NCI-H345 treated with DMSO at 0.1 percent for 48 hours (cell line): ENCODE measurements at regions not wholly inside any gene's neighbourhood (a gene's known extent, or its start where the extent isn't known, plus 50 kb on each side); places are given as distances from the start of the nearest gene placed in this dataset.

Experiments used
- DNase-seq: peaks from one replicate; lab custom pipeline; 2025; ENCODE audit not compliant: unreplicated experiment; lab: John Stamatoyannopoulos, UW

DNA sequence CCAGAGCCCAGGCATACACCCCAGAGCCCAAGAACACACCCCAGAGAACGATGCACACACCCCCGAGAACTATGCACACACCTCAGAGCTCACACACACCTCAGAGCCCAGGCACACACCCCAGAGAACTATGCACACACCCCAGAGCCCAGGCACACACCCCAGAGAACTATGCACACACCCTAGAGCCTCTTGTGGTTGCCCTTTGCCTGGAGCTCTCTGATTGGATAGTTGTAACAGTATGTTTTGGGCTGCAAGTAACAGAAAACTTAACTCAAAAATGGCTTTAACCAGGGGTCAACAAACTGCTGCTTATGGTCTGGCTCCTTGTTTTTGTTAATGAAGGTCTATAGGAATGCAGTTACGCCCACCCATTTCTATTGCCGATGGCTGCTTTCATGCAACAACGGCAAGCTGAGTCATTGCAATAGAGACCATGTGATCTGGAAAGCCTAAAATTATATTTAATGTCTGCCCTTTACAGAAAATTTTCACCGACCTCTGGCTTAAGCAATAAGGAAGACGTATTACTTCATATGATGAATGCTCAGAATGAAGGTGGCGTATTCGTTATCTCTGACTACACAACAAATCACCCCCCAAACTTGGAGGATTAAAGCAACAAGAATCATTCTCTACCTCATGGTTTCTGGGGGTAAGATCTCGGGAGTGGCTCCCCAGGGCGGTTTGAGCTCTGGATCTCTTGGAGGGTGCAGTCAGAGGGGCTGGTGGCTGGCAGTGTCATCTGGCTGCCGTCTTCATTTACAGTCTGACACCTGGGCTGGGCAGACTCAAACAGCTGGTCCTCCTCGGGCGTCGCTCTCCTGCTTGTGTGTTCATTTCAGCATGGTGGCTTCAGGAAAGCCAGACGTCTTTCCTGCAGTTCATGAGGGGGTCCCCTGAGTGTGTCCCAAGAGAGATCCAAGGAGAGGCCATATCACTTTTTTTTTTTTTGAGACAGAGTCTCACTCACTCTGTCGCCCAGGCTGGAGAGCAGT is 66.3 kb upstream of the NCOR2 start:
- DNase-seq, result no peak

- no peak for DNase-seq
These were observed 65.1 kb upstream of the NCOR2 start for GRCh38 chr12:124632519-124632984.

DNA sequence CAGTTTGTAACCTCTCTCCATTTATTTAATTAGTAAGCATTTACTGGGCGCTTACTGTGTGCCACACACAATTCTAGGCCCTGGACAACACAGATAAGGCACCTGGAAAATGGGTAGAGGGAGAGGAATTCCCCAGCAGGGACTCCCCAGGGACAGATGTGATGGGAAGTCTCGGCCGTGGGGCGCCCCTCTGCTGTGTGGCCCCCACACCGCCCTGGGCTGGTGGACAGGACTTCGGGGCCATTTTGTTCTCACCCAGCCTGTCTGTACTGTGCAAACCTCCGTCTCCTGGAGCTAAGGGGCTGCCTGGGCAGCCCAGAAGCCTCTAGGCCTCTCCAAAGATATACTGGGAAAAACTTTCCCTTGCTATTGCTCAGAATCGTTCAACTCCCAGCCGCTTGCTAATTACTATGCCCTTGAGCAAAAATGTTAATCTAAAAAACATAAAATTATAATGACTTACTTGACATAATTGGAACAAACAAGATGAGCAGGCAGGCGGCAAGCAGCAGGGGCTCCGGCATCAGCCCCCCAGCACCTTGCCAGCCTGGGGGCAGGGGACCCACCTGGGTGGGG is 64.4 kb upstream of the NCOR2 start:
- no peak for DNase-seq

DNA sequence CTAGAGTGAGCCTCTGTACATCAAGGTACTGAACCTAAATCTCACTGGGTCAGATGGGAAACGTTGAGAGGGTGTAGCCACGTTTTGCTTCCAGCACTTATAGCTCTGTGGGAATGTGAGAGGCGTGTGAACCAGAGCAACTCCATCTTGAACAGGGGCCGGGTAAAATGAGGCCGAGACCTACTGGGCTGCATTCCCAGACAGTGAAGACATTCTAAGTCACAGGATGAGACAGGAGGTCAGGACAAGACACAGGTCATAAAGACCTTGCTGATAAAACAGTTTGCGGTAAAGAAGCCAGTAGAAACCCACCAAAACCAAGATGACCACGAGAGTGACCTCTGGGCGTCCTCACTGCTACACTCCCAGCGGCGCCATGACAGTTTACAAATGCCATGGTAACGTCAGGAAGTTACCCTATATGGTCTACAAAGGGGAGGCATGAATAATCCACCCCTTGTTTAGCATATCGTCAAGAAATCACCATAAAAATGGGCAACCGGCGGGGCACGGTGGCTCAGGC is 63.4 kb upstream of the NCOR2 start:
- DNase-seq, result no peak

- no peak for DNase-seq
These were observed 62.5 kb upstream of the NCOR2 start for GRCh38 chr12:124629789-124630480.

DNA sequence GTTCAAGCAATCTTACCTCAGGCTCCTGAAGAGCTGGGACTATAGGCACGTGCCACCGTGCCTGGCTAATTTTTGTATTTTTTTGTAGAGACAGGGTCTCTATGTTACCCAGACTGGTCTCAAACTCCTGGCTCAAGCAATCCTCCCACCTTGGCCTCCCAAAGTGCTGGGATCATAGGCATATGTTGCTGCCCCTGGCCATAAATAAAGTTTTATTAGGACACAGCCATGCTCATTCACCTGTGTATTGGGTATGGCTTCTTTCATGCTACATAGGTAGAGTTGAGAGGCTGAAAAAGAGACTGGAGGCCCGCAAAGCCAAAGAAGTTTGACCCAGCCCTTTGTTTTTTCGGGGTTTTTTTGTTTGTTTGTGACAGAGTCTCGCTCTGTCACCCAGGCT is 61.7 kb upstream of the NCOR2 start:
- no peak for DNase-seq

- no peak for DNase-seq
These were observed 60.5 kb upstream of the NCOR2 start for GRCh38 chr12:124627956-124628355.

DNA sequence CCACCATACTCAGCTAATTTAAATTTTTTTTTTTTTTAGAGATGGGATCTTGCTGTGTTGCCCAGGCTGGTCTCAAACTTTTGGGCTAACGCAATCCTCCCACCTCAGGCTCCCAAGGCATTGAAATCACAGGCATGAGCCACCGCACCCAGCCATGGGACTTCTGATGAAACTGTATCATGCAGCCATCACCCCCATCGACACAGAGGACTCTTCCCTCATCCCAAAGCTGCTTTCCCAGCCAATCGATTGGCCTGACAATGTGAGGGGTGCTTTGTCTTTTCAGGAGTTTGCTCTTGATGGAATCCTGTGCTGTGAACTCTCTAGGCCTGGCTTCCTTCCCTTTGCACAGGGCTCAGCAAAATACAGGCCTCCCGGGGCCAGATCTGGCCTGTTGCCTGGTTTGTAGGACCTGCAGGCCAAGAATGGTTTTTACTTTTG is 59.6 kb upstream of the NCOR2 start:
- DNase-seq, result no peak

- no peak for DNase-seq
These were observed 58.7 kb upstream of the NCOR2 start for GRCh38 chr12:124625867-124626675.

GRCh38 chr12:124624823-124625222 is 57.4 kb upstream of the NCOR2 start:
- no peak for DNase-seq

DNA sequence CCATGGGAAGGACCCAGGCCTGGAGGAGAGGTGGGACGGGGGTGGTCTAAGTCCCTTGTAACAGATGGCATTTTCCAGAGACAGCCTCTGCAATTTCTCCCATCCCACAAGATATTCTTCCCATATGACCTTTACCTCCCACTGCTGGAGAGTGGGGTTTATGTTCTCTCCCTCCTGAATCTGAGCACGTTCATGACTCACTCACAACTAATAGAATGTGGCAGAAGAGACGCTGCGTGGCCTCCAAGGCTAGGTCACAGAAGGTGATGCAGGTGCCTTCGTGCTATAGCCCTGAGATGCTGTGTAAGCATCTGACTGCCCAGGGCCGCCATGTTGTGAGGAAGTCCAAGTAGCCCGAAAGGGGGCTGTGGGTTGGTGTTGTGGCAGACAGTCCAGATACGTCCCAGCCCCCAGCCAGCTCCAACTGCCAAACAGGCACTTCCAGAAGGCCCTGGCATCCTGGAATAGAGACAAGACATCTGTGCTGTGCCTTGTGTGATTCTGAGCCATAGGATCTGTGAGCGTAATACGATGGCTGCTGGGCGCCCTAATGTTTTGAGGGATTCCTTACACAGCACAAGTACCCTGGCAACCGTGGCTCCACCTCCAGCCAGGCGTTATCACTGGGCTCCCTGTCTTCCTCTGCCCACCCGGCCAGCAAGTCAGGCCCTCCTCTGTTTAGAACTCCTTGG is 56.1 kb upstream of the NCOR2 start:
- no peak for DNase-seq

- DNase-seq, result no peak
These were observed 55.4 kb upstream of the NCOR2 start for GRCh38 chr12:124622764-124623163.

DNA sequence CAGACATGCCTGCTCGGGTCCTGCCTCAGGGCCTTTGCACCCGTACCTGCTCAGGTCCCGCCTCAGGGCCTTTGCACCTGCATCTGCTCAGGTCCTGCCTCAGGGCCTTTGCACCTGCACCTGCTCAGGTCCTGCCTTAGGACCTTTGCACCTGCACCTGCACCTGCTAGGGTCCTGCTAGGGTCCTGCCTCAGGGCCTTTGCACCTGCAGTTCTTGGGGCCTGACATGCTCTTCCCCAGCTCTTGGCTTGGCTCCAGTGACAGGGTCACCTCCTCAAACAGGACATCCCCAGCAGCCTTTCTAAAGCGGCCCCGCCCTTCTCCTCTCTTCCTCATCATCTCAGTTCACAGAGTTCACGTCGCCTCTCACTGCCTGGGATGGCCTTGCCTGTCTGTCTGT is 54.9 kb upstream of the NCOR2 start:
- no peak for DNase-seq

GRCh38 chr12:124621296-124621660 is 53.9 kb upstream of the NCOR2 start:
- DNase-seq, result no peak

DNA sequence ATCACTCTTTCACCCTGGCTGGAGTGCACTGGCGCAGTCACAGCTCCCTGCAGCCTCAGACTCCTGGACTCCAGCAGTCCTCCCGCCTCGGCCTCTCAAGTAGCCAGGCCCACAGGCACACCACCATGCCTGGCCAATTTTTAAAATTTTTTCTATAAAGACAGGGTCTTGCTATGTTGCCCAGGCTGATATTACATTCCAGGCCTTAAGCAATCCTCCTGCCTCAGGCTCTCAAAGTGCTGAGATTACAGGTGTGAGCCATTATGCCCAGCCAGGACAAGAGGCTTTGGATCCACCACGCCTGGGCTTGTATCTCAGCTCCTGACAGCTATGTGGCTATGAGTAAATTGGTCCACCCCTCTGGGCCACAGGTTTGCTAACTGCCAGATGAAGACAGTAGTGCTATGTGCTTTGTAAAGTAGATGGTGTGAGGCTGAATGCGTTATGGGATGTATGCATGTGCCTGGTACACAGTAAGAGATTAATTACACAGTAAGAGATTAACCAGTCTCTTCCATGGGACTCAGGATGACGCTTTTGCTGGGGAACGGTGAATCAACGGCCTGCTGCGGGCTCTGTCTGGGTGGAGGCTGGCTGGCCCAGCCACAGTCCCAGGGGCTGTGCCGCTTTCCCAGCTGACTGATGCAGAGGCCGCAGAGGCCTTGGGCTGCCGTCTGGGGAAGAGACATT is 53.3 kb upstream of the NCOR2 start:
- DNase-seq, result no peak

DNA sequence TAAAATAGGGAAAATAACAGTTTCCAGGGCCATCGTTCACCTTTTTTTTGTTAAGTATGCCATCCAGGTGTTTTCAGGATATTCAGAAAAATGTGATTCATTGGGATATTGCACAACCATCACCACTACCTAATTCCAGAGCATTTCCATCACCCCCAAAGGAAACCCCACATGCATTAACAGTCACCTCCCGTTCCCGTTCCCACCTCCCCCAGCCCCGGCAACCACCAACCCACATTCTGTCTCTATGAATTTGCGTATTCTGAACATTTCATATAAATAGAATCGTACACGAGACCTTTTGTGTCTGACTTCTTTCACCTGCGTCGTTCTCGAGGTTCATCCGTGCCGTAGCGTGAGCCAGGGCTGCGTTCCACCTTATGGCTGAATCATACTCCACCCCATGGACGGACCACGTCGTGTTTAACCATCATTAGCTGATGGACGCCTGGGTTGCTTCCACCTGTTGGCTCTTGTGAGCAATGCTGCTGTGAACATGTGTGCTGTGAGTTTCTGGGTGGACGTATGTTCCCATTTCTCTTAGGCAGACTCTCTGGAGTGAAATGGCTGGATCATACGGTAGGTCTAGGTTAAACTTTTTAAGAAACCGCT is 51.0 kb upstream of the NCOR2 start:
- DNase-seq, result no peak

DNA sequence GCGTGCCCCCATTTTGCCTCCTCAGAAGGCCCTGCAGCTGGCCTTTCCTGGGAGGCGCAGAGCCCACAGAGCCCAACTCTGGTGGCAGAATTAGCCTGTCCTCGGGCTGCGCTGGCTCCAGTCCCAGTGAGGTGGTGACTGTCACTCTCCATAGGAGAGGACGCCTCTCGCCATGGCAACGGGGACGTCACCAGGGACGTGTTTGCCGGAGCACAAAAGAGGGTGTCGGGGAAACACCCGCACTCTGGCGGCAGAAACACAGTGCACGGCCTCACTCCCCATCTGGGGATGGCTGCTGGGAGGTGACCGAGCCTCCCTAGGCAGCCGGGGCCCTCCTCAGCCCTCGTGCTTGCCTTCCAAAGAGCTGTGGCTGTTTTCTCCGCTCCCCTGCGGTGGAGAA is 50.2 kb upstream of the NCOR2 start:
- DNase-seq, result peak; percentile 35
